Activated CD4-positive, alpha-beta T cell treated with anti-CD3 and anti-CD28 coated beads, Interleukin-2, amount 50 U/mL, for 48 hours (primary cell): ENCODE measurements at regions not wholly inside any gene's neighbourhood (a gene's known extent, or its start where the extent isn't known, plus 50 kb on each side); places are given as distances from the start of the nearest gene placed in this dataset.

ENCODE experiments used
- DNase-seq, 2 experiments: peaks; one replicate each; pipeline ENCODE4 v3.0.0-alpha.2; 2020

GRCh38 chr2:23199115-23199918 lies 185.7 kb upstream of the KLHL29 start:
- peak; percentile 10 for DNase-seq

GRCh38 chr2:23200068-23200786 lies 184.8 kb upstream of the KLHL29 start:
- no peak for DNase-seq

GRCh38 chr2:23200787-23201114 lies 184.2 kb upstream of the KLHL29 start:
- DNase-seq: no peak

GRCh38 chr2:23203383-23203782 lies 181.6 kb upstream of the KLHL29 start:
- DNase-seq: no peak

GRCh38 chr2:23204685-23205242 lies 180.2 kb upstream of the KLHL29 start:
- DNase-seq: no peak

GRCh38 chr2:23206650-23207049 lies 178.3 kb upstream of the KLHL29 start:
- no peak for DNase-seq

GRCh38 chr2:23207871-23208270 lies 177.1 kb upstream of the KLHL29 start:
- no peak for DNase-seq

- DNase-seq: no peak
These were observed 176.6 kb upstream of the KLHL29 start for GRCh38 chr2:23208339-23208738.

GRCh38 chr2:23209059-23209458 lies 175.9 kb upstream of the KLHL29 start:
- no peak for DNase-seq

- DNase-seq: no peak
These were observed 172.9 kb upstream of the KLHL29 start for GRCh38 chr2:23211987-23212583.

- no peak for DNase-seq
These were observed 171.8 kb upstream of the KLHL29 start for GRCh38 chr2:23213196-23213595.

- DNase-seq: no peak
These were observed 170.0 kb upstream of the KLHL29 start for GRCh38 chr2:23215016-23215415.

GRCh38 chr2:23219666-23220065 lies 165.3 kb upstream of the KLHL29 start:
- no peak for DNase-seq

- DNase-seq: no peak
These were observed 164.4 kb upstream of the KLHL29 start for GRCh38 chr2:23220513-23221094.

- no peak for DNase-seq
These were observed 163.7 kb upstream of the KLHL29 start for GRCh38 chr2:23221236-23221635.

- no peak for DNase-seq
These were observed 163.1 kb upstream of the KLHL29 start for GRCh38 chr2:23221901-23222300.

GRCh38 chr2:23230885-23231284 lies 154.1 kb upstream of the KLHL29 start:
- DNase-seq: no peak

GRCh38 chr2:23231865-23232264 lies 153.1 kb upstream of the KLHL29 start:
- DNase-seq: no peak

GRCh38 chr2:23235292-23235691 lies 149.7 kb upstream of the KLHL29 start:
- DNase-seq: no peak

GRCh38 chr2:23235736-23236135 lies 149.2 kb upstream of the KLHL29 start:
- DNase-seq: no peak

- DNase-seq: no peak
These were observed 147.8 kb upstream of the KLHL29 start for GRCh38 chr2:23237147-23237546.

- no peak for DNase-seq
These were observed 146.8 kb upstream of the KLHL29 start for GRCh38 chr2:23238011-23238657.

GRCh38 chr2:23239374-23239773 lies 145.6 kb upstream of the KLHL29 start:
- DNase-seq: no peak
